PC-9 (cell line): ENCODE measurements at regions not wholly inside any gene's neighbourhood (a gene's known extent, or its start where the extent isn't known, plus 50 kb on each side); places are given as distances from the start of the nearest gene placed in this dataset.
"Not testable (repeated sequence)": the region's sequence is repeated elsewhere in the genome, so short reads cannot be mapped to it uniquely, and the experiment has no call there.

Experiments
- BruUV-seq: library from RNA; stranded (reverse); fragments of 400-500 nt; replicated peaks from 2 replicates; lab custom pipeline; 2021; lab: Mats Ljungman, UMichigan
- CTCF ChIA-PET: fragments of 300-600 bp; sonication (Branson Sonifier 250); formaldehyde crosslinking; loops from one replicate; lab custom pipeline; 2022; ENCODE audit warnings: antibody characterized with exemption; lab: Charles Lee
- POLR2A ChIA-PET: fragments of 300-600 bp; sonication (Branson Sonifier 250); formaldehyde crosslinking; loops from one replicate; lab custom pipeline; 2022; ENCODE audit warnings: antibody characterized with exemption; ENCODE audit not compliant: unreplicated experiment; lab: Charles Lee
- DNase-seq, 2 experiments: peaks; one replicate each; pipeline versions ENCODE4 v3.0.0 to v3.0.0-alpha.2; 2015 to 2022; ENCODE audit warnings: mixed read lengths in 1 of 2
- H2AFZ ChIP-seq: fragments of 200-600 bp; sonication (generic); 2 replicates; pipeline ENCODE4 v1.8.1; 2017; ENCODE audit warnings: antibody characterized with exemption
- H3F3A ChIP-seq: fragments of 200-600 bp; sonication (generic); 2 replicates; pipeline ENCODE4 v1.8.1; 2017; ENCODE audit warnings: antibody characterized with exemption, mild to moderate bottlenecking, low read depth; ENCODE audit not compliant: insufficient read depth
- H3K27ac ChIP-seq: fragments of 200-600 bp; sonication (generic); 2 replicates; pipeline ENCODE4 v1.6.1; 2016; ENCODE audit warnings: mixed run types
- H3K27me3 ChIP-seq: fragments of 200-600 bp; sonication (generic); 2 replicates; pipeline ENCODE4 v1.6.1; 2016; ENCODE audit warnings: low read depth, mixed run types; ENCODE audit not compliant: insufficient read depth
- H3K36me3 ChIP-seq: fragments of 200-600 bp; sonication (generic); 2 replicates; pipeline ENCODE4 v1.6.1; 2016; ENCODE audit warnings: low read depth, mixed run types
- H3K4me1 ChIP-seq: fragments of 200-600 bp; sonication (generic); replicated peaks from 2 replicates; pipeline ENCODE4 v1.6.1; 2016; ENCODE audit warnings: mixed run types; ENCODE audit not compliant: insufficient read depth
- H3K4me2 ChIP-seq: fragments of 200-600 bp; sonication (generic); 2 replicates; pipeline ENCODE4 v1.6.1; 2017; ENCODE audit warnings: mixed run types
- H3K4me3 ChIP-seq: fragments of 200-600 bp; sonication (generic); 2 replicates; pipeline ENCODE4 v1.6.1; 2016; ENCODE audit warnings: mixed run types
- H3K79me2 ChIP-seq: fragments of 200-600 bp; sonication (generic); 2 replicates; pipeline ENCODE4 v1.6.1; 2017; ENCODE audit warnings: low read depth, mixed run types
- H3K9me2 ChIP-seq: fragments of 200-600 bp; sonication (generic); 2 replicates; pipeline ENCODE4 v1.8.1; 2017; ENCODE audit warnings: mild to moderate bottlenecking; ENCODE audit not compliant: insufficient read depth
- H3K9me3 ChIP-seq: fragments of 200-600 bp; sonication (generic); 2 replicates; pipeline ENCODE4 v1.8.1; 2016; ENCODE audit warnings: low read depth; ENCODE audit not compliant: insufficient read depth
- H4K20me1 ChIP-seq: fragments of 200-600 bp; sonication (generic); 2 replicates; pipeline ENCODE4 v1.8.1; 2017; ENCODE audit not compliant: insufficient read depth
- CTCF ChIP-seq: fragments of 200-600 bp; sonication (generic); conservative IDR thresholded peaks from 2 replicates; pipeline ENCODE4 v1.6.1; 2017; ENCODE audit warnings: mixed run types, antibody characterized with exemption, mild to moderate bottlenecking, moderate library complexity
- EZH2 ChIP-seq: fragments of 200-600 bp; sonication (generic); IDR thresholded peaks from 2 replicates; pipeline ENCODE4 v1.8.0; 2017; ENCODE audit warnings: antibody characterized with exemption, low read depth
- intact Hi-C: fragments of 100-400 bp; cut with micrococcal nuclease; formaldehyde crosslinking; loops from one replicate; pipeline ENCODE4 v1.10.0; 2022; ENCODE audit not compliant: unreplicated experiment

GRCh38 chr6:12361042-12361765 lies 71.0 kb downstream of the EDN1 start:
- POLR2A ChIA-PET, result no interaction called here
- Histone ChIP-seq H3K4me2 (no peak overlapping the region), H2AFZ (no peak overlapping the region), H4K20me1 (no peaks in the 10 kb centered on the region), H3K27me3 (no peaks in the 10 kb centered on the region), H3K36me3 (no peaks in the 10 kb centered on the region), H3K4me1 (no peaks in the 10 kb centered on the region), H3K79me2 (no peaks in the 10 kb centered on the region), H3K4me3 (no peak overlapping the region), H3K27ac (no peak overlapping the region), H3F3A (no peaks in the 10 kb centered on the region), H3K9me3 (no peaks in the 10 kb centered on the region), H3K9me2 (no peaks in the 10 kb centered on the region)
- TF ChIP-seq EZH2 (no peak), CTCF (no peak)
- no TSS peak for BruUV-seq
- CTCF ChIA-PET, result no interaction called here
- no peak for DNase-seq
- intact Hi-C loops, result no loop called here

GRCh38 chr6:12363277-12363650 lies 73.1 kb downstream of the EDN1 start:
- POLR2A ChIA-PET, result interaction anchor here (0.5 kb wide), 1 partner anchor 171 kb away, joined by 6 read pairs; no protein-coding TSS in a partner anchor
- BruUV-seq, result not testable (repeated sequence)

GRCh38 chr6:12363651-12364381 lies 73.7 kb downstream of the EDN1 start:
- Histone ChIP-seq H4K20me1 (no peaks in the 10 kb centered on the region), H3K4me2 (no peak overlapping the region), H2AFZ (no peak overlapping the region), H3K36me3 (no peaks in the 10 kb centered on the region), H3K9me3 (no peaks in the 10 kb centered on the region), H3K9me2 (no peaks in the 10 kb centered on the region), H3K27ac (no peak overlapping the region), H3K4me3 (no peak overlapping the region), H3K27me3 (no peaks in the 10 kb centered on the region), H3K79me2 (no peaks in the 10 kb centered on the region), H3F3A (no peaks in the 10 kb centered on the region), H3K4me1 (no peaks in the 10 kb centered on the region)
- DNase-seq, result no peak
- ChIA-PET POLR2A (interaction anchor here (0.5 kb wide), 1 partner anchor 170 kb away, joined by 6 read pairs; no protein-coding TSS in a partner anchor), CTCF (interaction anchor here (0.6 kb wide), 1 partner anchor 89 kb away, joined by 3 read pairs; no protein-coding TSS in a partner anchor)
- no TSS peak for BruUV-seq
- TF ChIP-seq EZH2 (no peak), CTCF (no peak)
- intact Hi-C loops, result no loop called here

More at GRCh38 chr6:12363277-12363650, 73.1 kb downstream of the EDN1 start:
- H3K4me3 ChIP-seq, intact Hi-C loops, H3K36me3 ChIP-seq, CTCF ChIA-PET, H2AFZ ChIP-seq, H3K4me2 ChIP-seq, H3K27me3 ChIP-seq, H4K20me1 ChIP-seq, H3K4me1 ChIP-seq, H3K79me2 ChIP-seq, H3K9me3 ChIP-seq, H3K27ac ChIP-seq, H3K9me2 ChIP-seq, DNase-seq, H3F3A ChIP-seq: not testable (repeated sequence)
